B cell (primary cell): ENCODE measurements at regions not wholly inside any gene's neighbourhood (a gene's known extent, or its start where the extent isn't known, plus 50 kb on each side); places are given as distances from the start of the nearest gene placed in this dataset.
A peak's percentile ranks its signal among the peaks of the same experiment; 100 is the strongest.

Experiments
- ATAC-seq: fragments of 200-7000 bp; cut with Tn5 transposase; one replicate; pipeline ENCODE4 v1.10.0; 2021; ENCODE audit warnings: low read depth, mild to moderate bottlenecking, moderate number of reproducible peaks, moderate library complexity
- CTCF ChIA-PET: fragments of 350-600 bp; sonication (Branson Sonifier 250); formaldehyde crosslinking; loops from one replicate; lab custom pipeline; 2021; ENCODE audit warnings: antibody characterized with exemption, inconsistent platforms; lab: Charles Lee
- POLR2A ChIA-PET: fragments of 350-600 bp; sonication (Branson Sonifier 250); formaldehyde crosslinking; loops from one replicate; lab custom pipeline; 2021; ENCODE audit warnings: antibody characterized with exemption; lab: Charles Lee
- DNase-seq: peaks from one replicate; pipeline ENCODE4 v3.0.0; 2013
- H2AFZ ChIP-seq: 2 replicates; pipeline ENCODE4 v1.6.1; 2012; ENCODE audit warnings: mild to moderate bottlenecking, low read depth, low read length; ENCODE audit not compliant: insufficient read depth, poor library complexity, severe bottlenecking
- H3K27ac ChIP-seq, 2 donors: 1 replicate in 1 of 2; 2 replicates in 1 of 2; pipeline ENCODE4 v1.5.1; 2012 to 2013; ENCODE audit warnings: low read length in 2 of 2, mild to moderate bottlenecking in 2 of 2, moderate library complexity in 1 of 2
- H3K27me3 ChIP-seq, 4 experiments: fragments of 200-600 bp in 1 of 4; sonication (generic) in 1 of 4; replicated peaks in 1 of 4; 1 replicate in 2 of 4; 2 replicates in 2 of 4; pipeline versions ENCODE4 v1.6.1 to v1.7.0; 2013 to 2016; ENCODE audit warnings: low read length in 3 of 4, mild to moderate bottlenecking in 2 of 4, mixed read lengths in 1 of 4, moderate library complexity in 1 of 4; ENCODE audit not compliant: insufficient read depth in 4 of 4, control insufficient read depth in 3 of 4; ENCODE audit errors: control extremely low read depth in 1 of 4
- H3K36me3 ChIP-seq, 2 experiments: replicated peaks in 1 of 2; 1 replicate in 1 of 2; 2 replicates in 1 of 2; pipeline versions ENCODE4 v1.6.1 to v1.7.1; 2013; ENCODE audit warnings: low read length in 1 of 2; ENCODE audit not compliant: insufficient read depth in 2 of 2, control insufficient read depth in 1 of 2; ENCODE audit errors: control extremely low read depth in 1 of 2, extremely low read depth in 1 of 2
- H3K4me1 ChIP-seq, 2 donors: fragments of 200-600 bp in 1 of 2; sonication (generic) in 1 of 2; 1 replicate in 1 of 2; 2 replicates in 1 of 2; pipeline versions ENCODE4 v1.5.1 to v1.6.1; 2013 to 2017; ENCODE audit warnings: low read length in 2 of 2; ENCODE audit not compliant: control insufficient read depth in 2 of 2, insufficient read depth in 2 of 2
- H3K4me2 ChIP-seq: replicated peaks from 2 replicates; pipeline ENCODE3; 2012; ENCODE audit warnings: mild to moderate bottlenecking, low read depth, low read length; ENCODE audit not compliant: poor library complexity, severe bottlenecking
- H3K4me3 ChIP-seq, 5 experiments: fragments of 200-600 bp in 1 of 5; sonication (generic) in 1 of 5; 1 replicate in 3 of 5; 2 replicates in 2 of 5; pipeline versions ENCODE4 v1.5.1 to v1.7.0; 2011 to 2016; ENCODE audit warnings: low read length in 4 of 5, mild to moderate bottlenecking in 4 of 5, low read depth in 2 of 5, control low read depth in 1 of 5, moderate library complexity in 1 of 5; ENCODE audit not compliant: insufficient read depth in 1 of 5; ENCODE audit errors: control extremely low read depth in 1 of 5, extremely low read depth in 1 of 5
- H3K79me2 ChIP-seq: fragments of 200-600 bp; sonication (generic); one replicate; pipeline ENCODE4 v1.6.0; 2016; ENCODE audit warnings: low read length; ENCODE audit not compliant: control insufficient read depth, insufficient read depth
- H3K9ac ChIP-seq: fragments of 200-600 bp; sonication (generic); 2 replicates; pipeline ENCODE4 v1.6.1; 2017; ENCODE audit warnings: mild to moderate bottlenecking, low read length, moderate library complexity
- H3K9me3 ChIP-seq, 3 donors: one replicate each; pipeline versions ENCODE4 v1.6.1 to v1.7.1; 2013; ENCODE audit warnings: low read length in 2 of 3; ENCODE audit not compliant: control insufficient read depth in 2 of 3, insufficient read depth in 1 of 3; ENCODE audit errors: control extremely low read depth in 1 of 3
- H4K20me1 ChIP-seq: 2 replicates; pipeline ENCODE4 v1.6.0; 2012; ENCODE audit warnings: mild to moderate bottlenecking, low read length; ENCODE audit not compliant: insufficient read depth, control insufficient read depth, poor library complexity, severe bottlenecking
- H3K27ac Mint-ChIP-seq: one replicate; pipeline ENCODE4 v1.8.0; 2021; ENCODE audit warnings: mixed read lengths
- H3K27me3 Mint-ChIP-seq: one replicate; pipeline ENCODE4 v1.8.0; 2021; ENCODE audit warnings: mixed read lengths
- H3K4me1 Mint-ChIP-seq: one replicate; pipeline ENCODE4 v1.8.0; 2021; ENCODE audit warnings: mixed read lengths
- H3K4me3 Mint-ChIP-seq: one replicate; pipeline ENCODE4 v1.8.0; 2021; ENCODE audit warnings: mixed read lengths
- H3K9me3 Mint-ChIP-seq: one replicate; pipeline ENCODE4 v1.8.0; 2022; ENCODE audit warnings: mixed read lengths; ENCODE audit not compliant: insufficient read depth
- CTCF ChIP-seq: fragments of 200-600 bp; IDR thresholded peaks from one replicate; pipeline ENCODE4 v1.8.0; 2022; ENCODE audit warnings: antibody characterized with exemption, mild to moderate bottlenecking
- EZH2 ChIP-seq: IDR thresholded peaks from 2 replicates; pipeline ENCODE4 v1.6.1; 2012; ENCODE audit warnings: borderline replicate concordance, low read depth, mild to moderate bottlenecking, moderate library complexity, low read length; ENCODE audit not compliant: insufficient read depth, poor library complexity, severe bottlenecking
- WGBS: methylation state at CpG from one replicate; pipeline ENCODE4 v1.1.5; 2013; ENCODE audit warnings: missing lambda C conversion rate; ENCODE audit not compliant: insufficient coverage; 5-methylcytosine and 5-hydroxymethylcytosine counted together
- intact Hi-C: fragments of 100-400 bp; cut with micrococcal nuclease; formaldehyde crosslinking; loops from one replicate; pipeline ENCODE4 v1.10.0; 2022

GRCh38 chr20:19098806-19099578 is 113.5 kb upstream of the SLC24A3 start:
- CTCF ChIA-PET = no interaction called here
- H3K4me3 Mint-ChIP-seq = no peak overlapping the region
- no peaks in the 10 kb centered on the region for H3K4me1 ChIP-seq
- no peak overlapping the region for H3K4me2 ChIP-seq
- H3K9ac ChIP-seq = no peak overlapping the region
- no peaks in the 10 kb centered on the region for H3K9me3 Mint-ChIP-seq
- peaks cover 0 to 3% (median 0%) of the 10 kb centered on the region in 3 donors for H3K9me3 ChIP-seq
- H4K20me1 ChIP-seq = no peaks in the 10 kb centered on the region
- H3K27me3 ChIP-seq = no peaks in the 10 kb centered on the region
- ATAC-seq = no peak
- intact Hi-C loops = no loop called here
- H3K27ac Mint-ChIP-seq = no peak overlapping the region
- H3K79me2 ChIP-seq = no peaks in the 10 kb centered on the region
- no peak overlapping the region for H3K27ac ChIP-seq
- H3K36me3 ChIP-seq = no peaks in the 10 kb centered on the region
- H3K4me1 Mint-ChIP-seq = no peaks in the 10 kb centered on the region
- no peak for TF ChIP-seq CTCF
- TF ChIP-seq EZH2 = no peak
- H2AFZ ChIP-seq = peak overlapping the region; percentile 2
- H3K4me3 ChIP-seq = no peak overlapping the region
- 84% methylated on average over 7 of the region's 8 CpGs for WGBS
- POLR2A ChIA-PET = no interaction called here
- DNase-seq = no peak
- no peaks in the 10 kb centered on the region for H3K27me3 Mint-ChIP-seq
